ENCODE measurements at regions not wholly inside any gene's neighbourhood (a gene's known extent, or its start where the extent isn't known, plus 50 kb on each side); places are given as distances from the start of the nearest gene placed in this dataset.

- WGBS (ENCODE audit: extremely low coverage, insufficient read length, low lambda C conversion rate) = no CpG with 5 or more reads among the region's 10 CpGs
- no peak for TF ChIP-seq CTCF (conservative IDR thresholded peaks at IDR 0.05)
- Histone ChIP-seq H4K20me1 (ENCODE audit: control insufficient read depth, insufficient read depth, insufficient read length) (no peaks in the 10 kb centered on the region), H4K91ac (ENCODE audit: insufficient read length, low read depth, low read length) (no peak overlapping the region), H3K79me1 (ENCODE audit: insufficient read depth, low read depth, low read length, poor library complexity, severe bottlenecking) (no peaks in the 10 kb centered on the region), H3K4me2 (ENCODE audit: insufficient read depth, insufficient read length, low read length) (no peak overlapping the region), H2BK5ac (ENCODE audit: insufficient read length, low read length) (no peak overlapping the region), H2BK12ac (ENCODE audit: insufficient read length, low read depth, low read length) (no peak overlapping the region), H2AK5ac (ENCODE audit: insufficient read length, low read length) (no peak overlapping the region), H2BK20ac (ENCODE audit: low read depth, low read length, poor library complexity, severe bottlenecking) (no peak overlapping the region), H3K27ac (ENCODE audit: insufficient read length, low read depth, low read length) (no peak overlapping the region), H3K23me2 (ENCODE audit: insufficient read length, low read depth, low read length, poor library complexity, severe bottlenecking) (no peaks in the 10 kb centered on the region), H3T11ph (ENCODE audit: low read length) (no peak overlapping the region), H3K4ac (ENCODE audit: low read depth, low read length) (no peak overlapping the region), H3K56ac (ENCODE audit: insufficient read length, low read depth, low read length) (no peak overlapping the region), H3K27me3 (ENCODE audit: insufficient read depth, low read length) (no peaks in the 10 kb centered on the region), H3K14ac (ENCODE audit: insufficient read depth, low read length) (no peak overlapping the region), H4K8ac (replicated peaks; ENCODE audit: insufficient read length, low read depth, low read length) (no peak overlapping the region), H3K4me1 (ENCODE audit: insufficient read depth, low read length) (no peaks in the 10 kb centered on the region), H2BK120ac (ENCODE audit: low read depth, low read length, poor library complexity, severe bottlenecking) (no peak overlapping the region), H3K79me2 (ENCODE audit: insufficient read depth, low read length) (no peaks in the 10 kb centered on the region), H2BK15ac (ENCODE audit: low read depth, low read length) (no peak overlapping the region), H3K9me3 (ENCODE audit: control insufficient read depth, low read depth, low read length) (no peaks in the 10 kb centered on the region), H3K9ac (ENCODE audit: extremely low read depth, insufficient read length, low read length) (no peak overlapping the region), H2AFZ (ENCODE audit: low read length) (no peak overlapping the region), H3K23ac (ENCODE audit: insufficient read length, low read depth, low read length) (no peak overlapping the region), H4K5ac (ENCODE audit: insufficient read length, low read depth, low read length) (no peak overlapping the region), H3K18ac (ENCODE audit: insufficient read length, low read depth, low read length) (no peak overlapping the region)
- no peak overlapping the region for H3K4me3 Mint-ChIP-seq
- H3K27me3 Mint-ChIP-seq (ENCODE audit: low read depth) = no peaks in the 10 kb centered on the region
- H3K27ac Mint-ChIP-seq = peak overlapping the region in 2 of 3 experiments; percentile 45 to 65; a peak in 2 of 7 replicates
- H3K4me1 Mint-ChIP-seq = 0 out of 4 replicates have a peak, but pooled peaks cover 0 to 5% of the 10 kb centered on the region in 2 experiments
- DNase-seq = no peak
- no peaks in the 10 kb centered on the region for H3K9me3 Mint-ChIP-seq
- peaks cover 0 to 1% (median 0%) of the 10 kb centered on the region in 3 experiments; a peak in 1 of 7 replicates for H3K36me3 Mint-ChIP-seq (ENCODE audit: insufficient read depth in 1 of 3, low read depth in 3 of 3)
Measured at GRCh38 chr21:31408301-31409088, 64.4 kb upstream of the TIAM1 start.
